ENCODE measurements at regions not wholly inside any gene's neighbourhood (a gene's known extent, or its start where the extent isn't known, plus 50 kb on each side); places are given as distances from the start of the nearest gene placed in this dataset.
A peak's percentile ranks its signal among the peaks of the same experiment; 100 is the strongest.

DNA sequence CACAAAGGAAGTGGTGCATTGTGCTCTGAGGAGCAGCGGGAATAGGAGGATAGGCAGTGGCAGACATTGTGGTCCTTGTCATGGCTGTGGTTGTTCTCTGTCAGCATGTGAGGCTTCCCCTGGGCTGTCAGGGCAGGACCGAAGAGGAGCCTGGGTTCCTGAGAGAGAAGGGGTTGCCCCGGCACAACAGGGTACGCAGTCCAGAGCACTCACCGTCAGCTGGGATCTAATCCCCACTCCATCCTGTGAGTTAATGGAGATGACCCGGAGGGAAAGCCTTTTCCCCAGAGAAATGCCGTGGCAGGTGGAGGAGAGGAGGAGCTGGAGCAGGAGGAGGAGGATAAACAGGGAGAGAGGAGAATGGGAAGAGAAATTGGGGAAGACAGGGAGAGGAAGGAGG is 396.7 kb upstream of the HS6ST1 start:
- DNase-seq: no peak

- DNase-seq: no peak
These were observed 397.6 kb upstream of the HS6ST1 start for GRCh38 chr2:128716299-128716721.

DNA sequence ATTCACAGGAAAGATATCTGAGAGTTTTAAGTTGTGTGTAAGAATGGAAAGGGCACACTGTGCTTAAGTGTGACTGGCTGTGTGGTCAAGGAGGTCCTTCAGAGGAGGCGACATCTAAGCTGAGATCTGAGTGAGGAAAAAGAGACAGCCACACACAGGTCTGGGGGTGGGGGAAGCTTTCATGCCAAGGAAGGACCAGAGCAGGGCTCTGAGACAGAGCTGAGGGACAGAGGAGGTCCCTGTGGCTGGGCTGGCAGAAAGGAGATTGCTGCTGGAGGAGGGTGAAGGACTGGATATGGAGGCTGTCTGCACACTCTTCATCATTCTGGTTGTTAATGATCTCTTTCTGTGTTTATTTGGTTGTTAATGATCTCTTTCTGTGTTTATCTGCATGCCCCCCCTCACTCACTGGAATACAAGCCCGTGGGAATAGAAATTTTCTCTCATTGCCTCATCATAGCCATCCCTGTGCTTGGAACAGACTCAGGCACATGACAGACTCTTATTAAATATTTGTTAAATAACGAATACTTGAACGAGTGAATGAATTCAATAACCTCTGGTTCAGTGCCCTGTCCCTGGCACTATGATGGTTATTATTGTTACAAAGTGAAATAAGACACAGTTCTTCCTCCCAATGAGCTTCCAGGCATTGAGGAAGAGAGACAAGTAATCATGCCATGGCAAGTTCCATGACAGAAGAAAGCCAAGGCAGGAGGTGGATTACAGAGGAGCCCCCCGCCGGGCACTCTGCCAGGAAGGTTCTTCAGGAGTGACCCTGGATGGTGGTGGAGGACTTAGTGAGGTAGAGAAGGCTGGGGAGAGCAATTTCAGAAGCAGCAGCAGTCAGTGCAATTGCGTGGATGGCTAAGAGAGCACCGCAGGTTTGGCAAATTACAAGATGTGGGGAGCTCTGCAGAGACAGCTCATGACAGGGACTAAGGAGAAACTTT is 399.4 kb upstream of the HS6ST1 start:
- no peak for DNase-seq

GRCh38 chr2:128720080-128721022 is 401.7 kb upstream of the HS6ST1 start:
- DNase-seq: no peak

- no peak for DNase-seq
These were observed 402.4 kb upstream of the HS6ST1 start for GRCh38 chr2:128721096-128721495.

- no peak for DNase-seq
These were observed 403.8 kb upstream of the HS6ST1 start for GRCh38 chr2:128722489-128722888.

DNA sequence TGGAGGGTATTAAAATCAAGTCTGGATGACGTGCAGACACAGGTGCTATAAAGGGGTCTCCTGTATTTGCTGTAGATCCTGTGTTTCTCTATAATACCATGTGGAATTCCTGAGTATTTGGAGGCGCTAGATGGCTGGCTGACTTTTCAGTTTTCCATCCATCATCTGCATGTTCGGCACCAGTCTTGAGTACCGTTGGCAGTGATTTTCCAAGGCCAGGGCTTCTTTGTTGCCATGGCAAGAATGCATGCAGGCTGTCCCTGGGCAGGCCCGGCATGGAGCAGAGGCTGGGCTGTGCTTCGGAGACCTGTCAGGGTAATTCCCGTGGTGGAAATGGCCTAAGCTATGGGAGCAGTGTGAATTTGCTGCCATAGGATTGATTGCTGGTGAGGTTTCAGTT is 405.9 kb upstream of the HS6ST1 start:
- DNase-seq: no peak

GRCh38 chr2:128724972-128725371 is 406.3 kb upstream of the HS6ST1 start:
- DNase-seq: no peak

GRCh38 chr2:128726236-128726635 is 407.6 kb upstream of the HS6ST1 start:
- DNase-seq: no peak

GRCh38 chr2:128726911-128727310 is 408.2 kb upstream of the HS6ST1 start:
- DNase-seq: no peak

- no peak for DNase-seq
These were observed 408.7 kb upstream of the HS6ST1 start for GRCh38 chr2:128727404-128727803.

DNA sequence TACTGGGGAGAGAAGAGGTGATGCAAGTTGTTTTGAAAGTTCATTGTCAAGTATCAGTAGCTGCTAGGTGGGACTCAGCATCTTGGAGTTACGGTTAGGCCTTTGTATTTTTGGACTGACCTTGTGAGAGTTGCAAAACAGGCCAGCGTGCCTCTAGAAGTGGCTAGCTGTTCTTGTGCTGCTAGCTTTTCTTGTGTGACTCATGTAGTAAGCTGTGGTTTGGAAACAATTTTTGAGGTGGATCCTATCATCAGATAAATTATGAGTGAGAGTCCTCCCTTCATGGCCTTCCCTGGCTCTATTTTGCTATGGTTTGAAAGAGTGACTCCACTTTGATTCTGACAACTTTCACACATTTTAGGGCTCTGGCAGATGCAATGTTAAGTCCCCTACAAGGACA is 409.2 kb upstream of the HS6ST1 start:
- no peak for DNase-seq

- DNase-seq: no peak
These were observed 410.4 kb upstream of the HS6ST1 start for GRCh38 chr2:128729051-128729450.

DNA sequence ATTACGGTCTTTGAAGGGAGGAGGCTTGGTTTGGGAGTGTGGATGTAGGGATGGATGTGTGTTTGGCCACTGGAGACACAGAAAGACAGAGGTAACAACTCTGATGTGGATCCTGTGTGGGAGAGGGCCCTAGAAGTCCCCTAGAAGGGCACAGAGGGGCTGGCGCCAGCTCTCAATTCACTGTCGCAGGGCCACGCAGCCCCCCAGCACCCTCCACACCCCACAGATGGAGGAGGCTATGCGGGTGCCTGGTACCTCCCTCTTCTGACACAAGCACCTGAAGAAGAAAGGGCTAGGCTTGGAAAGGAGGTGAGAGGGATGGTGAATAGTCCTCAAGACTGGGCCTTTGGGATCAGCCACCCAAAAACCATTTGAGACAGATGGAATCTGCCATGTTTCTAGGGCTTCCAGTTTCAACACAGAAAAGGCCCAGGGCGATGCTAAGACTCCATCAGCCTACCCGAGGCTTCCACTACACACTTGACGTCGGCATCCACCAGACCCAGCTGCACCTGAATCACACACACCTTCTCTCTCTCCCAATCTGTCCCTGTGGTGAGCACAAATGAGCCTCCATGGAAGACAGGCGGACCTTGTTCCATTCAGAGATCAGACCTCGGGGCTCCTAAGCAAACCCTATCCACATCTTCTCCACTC is 413.5 kb upstream of the HS6ST1 start:
- no peak for DNase-seq

DNA sequence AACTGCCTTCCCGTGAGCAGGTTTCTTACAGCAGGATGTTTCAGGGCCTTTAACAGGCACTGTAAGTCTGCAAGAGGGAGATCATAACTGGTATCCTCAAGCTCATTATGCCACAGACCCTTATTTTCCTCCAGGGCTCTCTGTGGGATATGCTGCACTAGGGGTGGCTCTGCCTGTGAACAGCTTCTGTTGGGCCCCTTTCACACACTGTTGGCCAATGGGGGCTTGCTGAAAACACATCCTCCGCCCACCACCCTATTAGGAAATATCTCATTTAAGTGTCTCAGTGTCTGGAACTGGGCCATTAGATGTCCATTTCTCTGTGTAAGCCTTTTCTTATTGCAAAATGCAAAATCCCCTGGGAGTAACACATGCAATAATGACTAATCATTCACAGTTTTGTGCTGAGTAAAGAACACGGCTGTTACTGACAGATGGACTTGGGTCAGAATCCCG is 414.3 kb upstream of the HS6ST1 start:
- no peak for DNase-seq

DNA sequence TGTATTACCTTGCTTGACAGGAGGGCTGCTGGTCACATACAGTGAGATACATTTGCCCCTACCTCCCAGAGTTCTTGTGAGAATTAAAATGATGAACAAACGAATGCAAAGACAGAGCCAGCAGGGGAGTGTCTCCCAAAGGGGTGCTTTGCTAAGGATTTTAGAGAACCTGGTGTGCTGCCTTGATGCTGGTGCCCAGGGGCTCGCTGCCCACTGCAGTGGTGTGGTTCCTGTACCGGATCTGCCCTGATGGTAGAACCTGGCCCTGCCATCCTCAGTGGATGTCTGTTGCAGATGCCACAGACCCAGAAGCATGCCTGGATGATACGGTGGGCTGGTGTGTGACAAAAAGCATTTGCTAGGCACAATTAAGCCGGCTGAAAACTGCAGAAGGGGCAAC is 414.8 kb upstream of the HS6ST1 start:
- no peak for DNase-seq

GRCh38 chr2:128734521-128735295 is 416.0 kb upstream of the HS6ST1 start:
- no peak for DNase-seq

GRCh38 chr2:128735296-128735960 is 416.8 kb upstream of the HS6ST1 start:
- DNase-seq: no peak

GRCh38 chr2:128736046-128736688 is 417.5 kb upstream of the HS6ST1 start:
- no peak for DNase-seq

DNA sequence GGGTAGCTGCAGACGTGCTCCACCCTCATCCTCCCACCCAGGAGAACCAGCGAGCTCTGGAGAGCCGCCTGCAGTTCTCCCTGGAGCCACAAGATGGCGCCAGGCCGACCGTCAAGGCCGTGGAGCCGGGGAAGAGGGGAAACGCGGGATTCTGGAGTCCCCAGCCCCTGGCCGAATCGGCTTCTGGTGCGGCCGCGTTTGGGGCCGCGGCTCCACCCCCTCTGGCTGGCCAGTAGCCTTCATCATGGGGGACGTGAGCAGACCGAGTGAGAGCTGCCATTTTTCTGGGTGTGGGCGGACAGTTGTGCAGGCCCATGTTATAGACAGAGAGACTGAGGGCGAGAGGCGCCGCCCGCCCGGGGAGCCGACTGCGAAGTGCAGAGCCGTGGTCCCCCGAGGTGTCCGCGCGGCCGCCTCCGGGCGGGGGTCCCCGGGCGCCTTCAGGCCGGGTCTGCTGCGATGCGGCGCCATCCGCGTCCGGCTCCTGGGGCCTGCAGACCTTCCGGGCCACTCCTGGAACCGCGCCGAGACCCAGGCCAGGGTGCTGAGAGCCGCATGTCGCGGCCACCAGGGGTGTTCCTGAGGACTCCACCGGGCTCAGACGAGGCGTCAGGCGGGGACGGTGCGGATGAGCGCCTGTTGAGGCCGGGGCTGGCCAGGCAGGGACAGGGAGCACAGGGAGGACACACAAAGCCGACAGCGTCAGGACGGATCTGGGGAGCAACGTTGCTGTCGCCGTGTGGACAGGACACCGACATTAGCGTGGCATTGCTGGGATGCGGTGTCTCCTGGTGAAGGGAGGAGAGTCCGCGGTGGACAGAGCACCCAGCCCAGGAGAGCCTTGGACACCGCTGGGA is 418.2 kb upstream of the HS6ST1 start:
- DNase-seq: peak; percentile 49 to 62
